ENCODE measurements at regions not wholly inside any gene's neighbourhood (a gene's known extent, or its start where the extent isn't known, plus 50 kb on each side); places are given as distances from the start of the nearest gene placed in this dataset.
A peak's percentile ranks its signal among the peaks of the same experiment; 100 is the strongest.
"Not testable (repeated sequence)": the region's sequence is repeated elsewhere in the genome, so short reads cannot be mapped to it uniquely, and the experiment has no call there.

DNA sequence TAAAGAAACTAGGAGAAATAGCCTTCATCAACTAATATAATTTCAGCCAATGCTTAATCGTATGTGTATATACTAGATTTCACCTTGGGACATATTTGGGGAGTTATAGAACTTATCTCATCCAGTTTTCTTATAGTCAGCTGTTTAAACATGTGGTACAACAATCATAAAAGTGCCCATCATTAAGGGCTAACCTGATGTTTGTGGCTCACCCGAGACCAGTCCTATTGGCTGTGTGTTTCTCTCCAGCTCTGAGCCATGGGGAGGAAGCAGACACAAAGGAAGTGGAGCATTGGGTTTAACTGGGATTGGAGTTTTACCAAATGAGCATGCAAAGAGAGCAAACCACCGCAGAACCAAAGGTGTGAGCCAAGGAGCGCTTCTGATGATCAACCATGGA is 114.3 kb upstream of the KLF12 start:
- no peak for DNase-seq (ENCODE audit: low read depth)

DNA sequence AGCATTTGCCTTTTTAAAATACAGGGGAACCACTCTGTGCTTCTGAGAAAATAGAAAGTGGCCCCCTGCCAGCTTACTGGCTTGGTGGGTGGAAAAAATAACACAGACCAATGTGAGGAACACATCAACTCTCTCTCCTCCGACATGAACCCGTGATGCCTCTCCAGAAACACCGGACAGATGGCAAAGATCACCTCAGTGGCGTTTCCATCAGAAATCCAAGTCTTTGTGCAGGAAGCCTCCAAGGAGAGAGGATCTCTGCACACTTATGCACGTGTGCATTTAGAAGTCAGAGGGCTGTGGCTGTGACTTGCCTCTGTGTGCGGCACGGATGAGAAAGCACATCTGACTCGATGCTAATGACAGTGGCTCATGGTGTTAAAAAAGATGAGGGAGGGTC is 112.3 kb upstream of the KLF12 start:
- DNase-seq (ENCODE audit: low read depth) = no peak

DNA sequence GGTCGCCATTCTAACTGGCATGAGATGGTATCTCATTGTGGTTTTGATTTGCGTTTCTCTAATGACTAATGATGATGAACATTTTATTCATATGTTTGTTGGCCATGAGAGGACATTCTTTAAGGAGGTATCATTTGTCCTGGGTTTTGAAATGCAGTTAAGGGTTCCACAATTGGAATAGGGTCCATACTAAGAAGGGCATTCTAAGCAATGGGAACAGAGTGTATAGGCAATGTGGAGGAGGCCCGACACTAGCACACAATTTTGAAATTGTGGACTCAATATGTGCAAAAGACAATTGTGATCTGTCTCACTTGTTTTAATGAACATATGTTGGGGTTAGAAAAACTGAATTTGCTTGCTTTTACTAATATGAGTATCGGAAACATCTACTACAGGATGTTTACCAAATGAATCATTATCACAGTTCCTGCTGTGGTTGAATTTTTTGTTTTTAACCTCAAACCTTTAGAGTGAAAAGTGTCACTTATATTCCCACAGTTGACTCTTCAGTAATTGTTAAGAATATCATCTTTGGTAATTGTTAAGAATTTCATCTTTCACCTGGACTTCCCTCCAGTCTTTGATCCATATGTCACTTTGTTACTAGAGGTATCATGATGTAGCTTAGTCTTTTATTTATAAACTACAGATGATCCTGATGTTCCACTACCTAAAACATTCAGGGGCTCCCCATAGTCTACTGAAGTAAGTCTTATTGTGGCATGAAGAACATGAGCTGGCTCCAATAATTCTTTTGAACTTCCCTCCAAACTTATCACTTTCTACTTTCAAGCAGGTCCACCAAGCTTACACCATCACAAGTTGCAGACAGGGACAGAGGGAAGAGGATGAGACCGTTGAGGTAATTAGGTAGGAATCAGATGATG is 109.7 kb upstream of the KLF12 start:
- DNase-seq (ENCODE audit: low read depth) = no peak

DNA sequence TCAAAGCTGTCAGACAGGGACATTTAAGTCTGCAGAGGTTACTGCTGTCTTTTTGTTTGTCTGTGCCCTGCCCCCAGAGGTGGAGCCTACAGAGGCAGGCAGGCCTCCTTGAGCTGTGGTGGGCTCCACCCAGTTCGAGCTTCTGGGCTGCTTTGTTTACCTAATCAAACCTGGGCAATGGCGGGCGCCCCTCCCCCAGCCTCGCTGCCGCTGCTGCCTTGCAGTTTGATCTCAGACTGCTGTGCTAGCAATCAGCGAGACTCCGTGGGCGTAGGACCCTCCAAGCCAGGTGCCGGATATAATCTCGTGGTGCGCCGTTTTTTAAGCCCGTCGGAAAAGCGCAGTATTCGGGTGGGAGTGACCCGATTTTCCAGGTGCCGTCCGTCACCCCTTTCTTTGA is 107.1 kb upstream of the KLF12 start:
- not testable (repeated sequence) for DNase-seq (ENCODE audit: low read depth)

DNA sequence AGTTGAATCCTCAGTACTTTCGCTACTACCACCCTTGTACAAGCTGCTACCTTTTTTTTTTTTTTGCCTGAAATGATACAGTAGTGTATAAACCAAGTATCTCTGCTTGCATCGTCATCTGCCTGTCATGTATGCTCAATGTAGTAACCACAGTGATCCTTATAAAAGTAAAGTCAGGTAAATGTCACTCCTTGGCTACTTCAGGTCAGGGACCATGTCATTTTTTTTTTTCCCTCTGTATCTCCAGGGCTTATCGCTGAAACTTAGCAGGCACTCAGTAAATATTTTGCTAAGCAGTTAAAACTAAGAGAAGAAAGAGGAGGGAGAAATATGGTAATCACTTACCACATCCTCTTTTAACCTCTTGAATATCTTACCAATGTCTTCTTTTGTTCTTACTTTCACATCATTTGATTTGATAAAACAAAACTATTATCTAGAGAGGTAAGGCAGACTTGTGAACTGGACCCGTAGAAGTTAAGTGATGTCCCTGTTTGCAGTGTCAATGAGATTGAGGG is 96.8 kb upstream of the KLF12 start:
- DNase-seq (ENCODE audit: low read depth) = no peak

DNA sequence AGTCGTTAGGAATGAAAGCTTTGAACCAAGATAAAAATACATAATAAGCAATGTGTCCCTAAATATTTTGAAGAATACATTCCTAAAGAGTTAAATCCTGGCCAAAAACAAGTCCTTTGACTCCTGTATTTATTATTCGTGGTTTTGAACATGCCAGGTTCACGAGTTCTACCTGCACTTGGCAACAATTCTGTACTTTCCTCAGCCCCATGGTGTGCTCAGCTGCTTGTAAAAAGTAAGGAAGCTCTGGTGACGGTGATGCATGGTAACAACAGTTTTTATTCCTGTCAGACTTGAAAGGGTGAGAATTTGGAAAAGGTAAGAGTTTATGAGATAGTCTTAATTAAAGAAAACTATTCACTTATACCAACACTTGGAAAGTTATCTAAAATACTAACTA is 95.0 kb upstream of the KLF12 start:
- DNase-seq (ENCODE audit: low read depth) = no peak

DNA sequence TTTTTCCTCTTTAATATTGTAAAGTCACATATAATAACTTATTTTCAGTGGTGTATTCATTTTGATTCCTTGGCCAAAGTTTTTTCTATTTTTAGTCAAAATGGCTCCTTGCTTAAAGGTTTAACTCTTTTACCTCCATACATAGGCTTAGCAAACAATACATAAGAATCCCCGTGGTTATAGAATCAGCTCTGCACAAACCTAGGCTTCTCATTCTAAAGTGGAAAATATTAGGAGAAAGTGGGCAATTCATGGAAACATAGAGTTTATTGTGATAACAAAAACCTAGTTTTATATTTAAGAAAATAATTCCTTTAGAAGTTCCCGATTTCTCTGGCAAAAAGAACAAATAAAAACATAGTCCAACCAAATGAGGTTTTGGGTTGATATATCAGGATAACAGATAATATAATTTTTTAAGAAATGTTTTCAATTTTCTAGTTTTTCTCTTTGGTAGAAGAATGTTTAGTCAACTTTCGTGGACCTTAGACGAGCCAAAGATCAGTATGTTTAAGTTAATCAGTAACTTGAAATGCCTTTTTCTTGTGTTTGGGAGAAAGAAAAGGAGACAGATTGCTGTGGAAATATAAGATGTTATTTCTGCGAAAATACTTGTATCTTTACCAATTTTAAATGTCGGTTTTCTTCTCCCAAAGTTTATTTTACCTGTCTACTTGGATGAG is 93.4 kb upstream of the KLF12 start:
- no peak for DNase-seq (ENCODE audit: low read depth)

DNA sequence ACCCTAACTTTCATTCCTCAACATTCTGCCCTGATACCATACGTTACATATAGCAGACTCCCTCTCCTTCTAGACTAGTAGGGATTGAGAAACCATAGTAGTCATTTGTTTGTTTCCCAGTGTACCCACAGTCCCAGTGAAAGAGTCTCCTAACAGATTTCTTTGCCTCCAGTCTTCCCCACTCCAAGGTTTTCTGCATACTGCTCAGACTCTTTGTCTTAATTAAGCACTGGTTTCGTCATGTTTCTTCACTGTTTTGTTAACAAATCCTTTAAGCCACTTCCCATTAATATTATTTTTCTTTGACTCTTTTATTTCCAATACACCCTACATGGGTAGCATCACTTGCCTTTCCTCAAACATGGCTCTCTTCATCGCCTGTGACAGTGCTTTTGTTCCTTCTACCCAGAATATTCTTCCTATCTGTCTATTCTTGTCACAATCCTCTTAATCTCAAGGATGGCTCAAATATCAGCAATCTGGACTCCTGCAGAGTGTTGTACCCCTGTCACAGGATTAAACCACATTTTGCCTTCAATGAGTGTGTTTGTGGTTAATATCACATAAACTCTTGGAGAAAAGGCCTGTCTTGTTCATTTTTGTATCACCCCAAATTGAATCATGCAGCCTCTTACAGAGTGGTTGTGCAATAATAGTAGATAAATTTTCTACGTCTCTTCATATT is 92.7 kb upstream of the KLF12 start:
- no peak for DNase-seq (ENCODE audit: low read depth)

DNA sequence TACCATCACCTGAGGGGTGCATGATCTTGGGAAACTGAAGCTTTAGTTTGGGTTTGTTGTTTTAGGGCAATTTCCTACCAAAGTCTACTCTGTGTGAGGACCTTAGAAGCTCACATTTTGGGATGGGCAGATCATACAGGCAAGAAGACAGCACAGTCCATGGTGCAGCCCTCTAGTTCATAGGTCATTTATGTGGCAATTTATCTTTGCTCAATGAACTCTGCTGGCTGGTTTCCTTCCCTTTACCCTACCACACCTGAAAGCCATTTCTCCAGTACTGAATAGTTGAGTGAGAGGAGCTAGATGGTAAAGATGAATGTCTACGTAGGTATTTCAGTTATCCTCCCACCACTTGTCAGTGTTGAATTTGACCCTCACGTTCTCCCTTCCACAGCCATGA is 87.5 kb upstream of the KLF12 start:
- DNase-seq (ENCODE audit: low read depth) = no peak

DNA sequence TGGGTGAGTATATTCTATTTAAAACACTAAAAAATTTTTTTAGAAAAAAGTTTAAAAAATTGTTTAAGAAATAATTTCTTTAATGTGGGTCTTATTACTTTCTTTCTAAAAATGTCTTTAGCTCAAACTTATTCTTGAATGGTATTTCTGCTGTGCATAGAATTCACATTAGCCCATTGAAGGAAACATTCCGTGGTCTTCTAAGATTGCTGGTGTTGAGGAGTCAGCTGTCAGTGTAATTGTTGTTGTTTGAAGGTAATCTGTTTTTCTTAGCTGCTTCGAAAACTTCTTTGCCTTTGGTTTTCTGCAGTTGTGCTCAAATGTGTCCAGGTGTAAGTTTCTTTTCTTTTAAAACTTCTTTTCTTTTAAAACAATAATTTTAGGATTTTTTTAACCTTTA is 85.4 kb upstream of the KLF12 start:
- DNase-seq (ENCODE audit: low read depth) = no peak

DNA sequence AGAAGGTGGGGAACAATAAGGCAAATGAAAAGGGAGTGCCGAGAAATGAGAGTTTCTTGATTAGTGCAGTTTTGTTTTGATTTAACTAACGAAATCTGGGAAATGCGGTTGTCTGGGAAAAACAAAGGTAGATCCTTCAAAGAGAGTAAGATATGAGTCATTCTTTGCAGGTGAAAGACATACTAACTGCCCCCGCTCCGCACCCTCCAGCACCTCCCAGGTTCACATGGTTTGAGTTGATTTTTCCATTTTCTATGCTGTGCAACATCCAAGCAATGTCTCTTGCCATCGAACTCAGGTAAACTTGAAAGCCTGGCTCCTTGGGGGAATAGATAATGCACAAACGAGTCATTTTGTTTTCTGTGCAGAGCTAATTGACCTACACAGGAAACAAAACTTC is 84.1 kb upstream of the KLF12 start:
- DNase-seq (ENCODE audit: low read depth) = no peak

DNA sequence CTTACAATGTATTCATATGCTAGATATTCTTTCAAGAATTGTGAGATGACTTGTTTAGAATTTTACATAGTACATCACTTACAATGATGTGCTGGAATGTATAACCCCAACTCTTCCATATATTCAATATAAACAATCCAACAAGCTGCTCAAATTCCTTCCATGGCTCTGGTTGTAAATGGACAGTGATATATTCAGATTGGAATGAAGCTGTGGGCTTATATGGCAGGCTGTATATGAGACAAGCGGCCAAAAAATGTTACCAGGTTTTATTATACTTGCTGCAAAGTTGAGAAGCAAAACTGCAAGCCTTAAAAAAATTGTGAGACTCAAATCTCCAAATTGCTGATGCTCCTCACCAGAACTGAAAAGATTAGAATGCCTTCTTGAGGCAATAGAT is 83.6 kb upstream of the KLF12 start:
- DNase-seq (ENCODE audit: low read depth) = no peak

DNA sequence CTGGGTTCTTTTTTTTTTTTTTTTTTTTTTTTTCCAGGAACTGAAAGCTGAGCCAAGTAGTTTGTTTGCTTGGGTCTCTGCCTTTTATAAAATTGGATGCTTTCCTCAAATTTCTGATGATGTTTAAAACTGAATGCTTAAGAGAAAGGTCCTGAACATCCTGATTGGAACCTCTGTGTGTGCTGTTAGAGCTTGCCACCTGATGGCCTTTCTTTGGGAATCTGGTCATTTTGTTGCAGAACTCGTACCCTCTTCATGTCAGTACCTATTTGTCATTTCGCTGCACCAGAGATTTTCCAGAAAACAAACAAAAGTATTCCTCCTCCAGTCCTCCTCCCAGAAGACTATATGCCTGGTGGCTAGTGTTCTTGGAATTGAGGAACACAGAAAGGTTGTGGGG is 81.2 kb upstream of the KLF12 start:
- no peak for DNase-seq (ENCODE audit: low read depth)

DNA sequence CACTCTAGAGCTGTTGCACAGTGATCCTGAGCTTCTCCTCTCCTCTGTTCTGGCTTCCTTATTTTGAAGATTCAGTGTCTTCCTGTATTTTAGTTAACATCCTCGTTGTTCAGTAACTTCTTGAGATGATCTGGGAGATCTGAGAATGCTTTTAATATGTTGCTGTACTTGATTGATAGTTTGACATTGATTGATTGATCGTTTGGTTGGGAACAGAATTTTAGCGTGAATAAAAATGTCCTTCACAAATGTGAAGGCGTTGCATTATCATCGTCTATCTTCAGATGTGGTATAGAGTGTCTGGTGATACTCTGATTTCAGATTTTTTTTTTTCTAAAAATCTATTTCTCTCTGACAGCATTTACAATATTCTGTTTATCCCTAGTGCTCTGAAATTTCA is 80.1 kb upstream of the KLF12 start:
- DNase-seq (ENCODE audit: low read depth) = no peak

DNA sequence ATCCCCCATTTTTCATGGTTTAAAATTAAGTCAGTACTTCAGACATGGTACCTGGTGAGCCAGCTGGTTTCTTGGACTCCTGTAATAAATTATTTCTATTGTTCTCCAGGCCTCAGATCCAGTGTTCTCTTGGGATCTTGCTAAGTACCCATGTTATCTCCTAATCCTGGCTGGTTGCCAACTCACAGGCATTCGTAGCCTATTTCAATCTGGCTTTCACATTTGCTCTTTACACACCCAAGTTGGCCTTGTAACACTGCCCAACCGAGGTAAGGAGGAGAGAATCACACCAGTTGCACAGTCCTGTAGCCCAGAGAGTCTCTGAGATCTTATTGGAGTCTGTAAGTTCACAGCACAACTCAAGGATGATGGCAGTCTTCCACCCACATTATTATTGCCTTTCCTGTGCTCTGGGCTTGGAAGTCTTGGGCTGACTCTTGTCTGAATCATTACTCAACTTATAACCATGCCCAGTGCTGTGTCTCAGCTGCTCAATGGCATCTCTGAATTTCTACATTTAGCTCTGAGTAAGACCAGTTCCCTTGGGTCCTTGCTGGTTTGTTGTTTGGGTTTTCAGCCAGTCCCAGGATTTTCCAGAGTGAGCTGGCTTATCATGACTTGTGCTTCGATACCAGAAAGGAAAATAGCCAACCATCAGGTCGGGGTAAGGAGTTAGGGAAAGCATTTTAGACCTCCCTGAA is 76.6 kb upstream of the KLF12 start:
- DNase-seq (ENCODE audit: low read depth) = peak; percentile 89

DNA sequence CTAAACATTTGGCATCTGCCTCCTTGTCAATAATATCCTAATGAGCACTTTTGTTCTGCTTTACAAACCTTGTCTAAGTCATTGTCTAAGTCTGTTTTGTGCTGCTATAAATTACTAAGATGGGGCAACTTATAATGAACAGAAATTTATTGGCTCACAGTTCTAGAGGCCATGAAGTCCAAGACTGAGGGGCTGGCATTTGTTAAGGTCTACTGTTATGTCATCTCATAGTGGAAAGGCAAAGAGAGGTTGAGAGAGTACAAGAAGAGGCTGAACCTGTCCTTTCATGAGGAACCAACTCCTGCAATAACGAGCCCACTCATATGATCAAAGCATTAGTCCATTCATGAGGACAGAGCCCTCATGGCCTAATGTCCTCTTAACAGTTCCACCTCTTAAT is 72.7 kb upstream of the KLF12 start:
- no peak for DNase-seq (ENCODE audit: low read depth)

DNA sequence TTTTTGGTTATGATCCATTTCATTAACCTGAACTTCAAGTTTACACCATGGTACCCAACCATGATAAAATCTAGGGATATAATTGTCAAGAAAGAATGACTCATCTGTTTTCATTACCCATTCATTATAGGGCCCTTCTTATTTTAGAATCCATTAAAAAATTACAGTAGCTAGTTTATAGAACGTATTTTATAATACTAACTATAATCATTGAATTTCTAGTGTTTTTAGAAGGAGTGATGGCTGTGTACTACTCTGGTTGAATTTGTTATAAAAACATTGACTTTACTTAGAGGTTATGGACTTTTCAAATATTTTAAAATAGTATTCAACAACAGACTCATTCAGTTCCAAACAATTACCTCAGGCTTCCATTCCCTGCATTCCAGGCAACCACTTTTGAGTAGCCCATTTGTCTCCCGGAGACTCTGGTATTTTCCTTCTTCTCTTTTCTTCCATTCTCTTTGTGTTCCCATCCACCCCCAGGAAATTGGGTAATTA is 71.9 kb upstream of the KLF12 start:
- peak; percentile 72 for DNase-seq (ENCODE audit: low read depth)

DNA sequence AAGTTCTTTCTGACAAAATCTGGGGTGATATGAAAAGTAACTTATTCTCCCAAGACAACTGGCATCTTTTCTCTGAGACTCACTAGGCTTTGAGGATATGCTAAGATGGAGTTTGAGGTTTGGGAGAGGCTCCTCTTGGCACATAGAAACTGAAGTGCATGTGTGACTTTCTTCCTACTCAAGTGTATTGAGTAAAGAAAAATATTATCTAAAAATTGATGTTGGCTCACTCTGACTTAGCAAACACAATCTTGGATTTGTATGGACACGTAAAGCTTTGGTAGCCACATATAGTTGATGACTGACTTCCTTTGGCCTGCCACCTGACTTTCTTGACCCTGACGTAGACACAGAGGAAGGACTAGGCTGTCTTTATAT is 71.1 kb upstream of the KLF12 start:
- DNase-seq (ENCODE audit: low read depth) = no peak

DNA sequence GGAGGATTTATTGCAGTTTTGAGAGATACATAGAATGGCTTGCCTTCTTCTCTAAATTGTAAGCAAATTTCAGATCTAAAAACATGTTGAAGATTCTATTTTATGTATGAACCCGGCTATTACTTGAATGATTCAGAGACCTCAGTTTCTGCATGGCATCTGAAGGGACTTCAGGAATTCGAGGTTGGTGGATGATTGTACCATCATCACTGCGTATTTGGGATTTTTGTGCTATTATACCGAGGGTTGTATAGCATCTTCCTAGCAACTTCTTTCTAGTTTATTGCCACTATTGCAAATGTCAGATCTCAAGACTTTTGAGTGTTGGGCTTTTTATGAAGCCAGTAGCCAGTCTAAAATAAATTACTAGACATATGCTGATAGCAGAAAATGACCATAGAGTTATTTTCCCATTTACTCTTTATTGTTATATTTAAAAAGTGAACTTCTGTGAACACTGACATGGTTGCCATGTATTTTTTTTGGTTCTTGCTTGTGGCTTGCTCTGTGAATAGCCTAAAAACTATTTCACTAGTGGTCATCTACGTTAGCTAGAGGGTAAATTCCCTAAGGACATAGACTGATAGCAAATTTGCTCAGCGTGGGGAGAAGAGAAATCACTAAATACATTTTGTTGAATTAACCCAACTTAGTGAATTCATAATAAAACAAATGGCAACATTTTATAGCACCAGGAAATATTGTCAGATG is 70.6 kb upstream of the KLF12 start:
- no peak for DNase-seq (ENCODE audit: low read depth)

DNA sequence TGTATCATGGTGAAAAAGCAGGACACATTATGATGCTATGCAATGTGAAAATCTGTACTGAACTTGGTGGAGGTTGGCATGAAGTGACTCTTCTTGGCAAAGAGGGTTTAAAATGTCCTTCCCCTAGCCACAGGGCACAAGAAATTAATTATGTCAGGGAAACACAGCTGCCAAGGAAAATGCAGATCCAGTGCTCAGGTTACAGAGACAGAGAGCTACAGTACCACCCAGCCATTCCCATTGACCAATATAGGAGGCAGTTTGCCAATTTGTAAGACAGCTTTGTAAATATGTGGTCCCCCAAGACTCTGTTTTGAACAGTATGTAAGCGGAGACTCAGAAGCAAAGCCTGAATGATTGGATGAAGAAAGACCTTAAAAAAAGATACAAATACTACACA is 69.4 kb upstream of the KLF12 start:
- no peak for DNase-seq (ENCODE audit: low read depth)

DNA sequence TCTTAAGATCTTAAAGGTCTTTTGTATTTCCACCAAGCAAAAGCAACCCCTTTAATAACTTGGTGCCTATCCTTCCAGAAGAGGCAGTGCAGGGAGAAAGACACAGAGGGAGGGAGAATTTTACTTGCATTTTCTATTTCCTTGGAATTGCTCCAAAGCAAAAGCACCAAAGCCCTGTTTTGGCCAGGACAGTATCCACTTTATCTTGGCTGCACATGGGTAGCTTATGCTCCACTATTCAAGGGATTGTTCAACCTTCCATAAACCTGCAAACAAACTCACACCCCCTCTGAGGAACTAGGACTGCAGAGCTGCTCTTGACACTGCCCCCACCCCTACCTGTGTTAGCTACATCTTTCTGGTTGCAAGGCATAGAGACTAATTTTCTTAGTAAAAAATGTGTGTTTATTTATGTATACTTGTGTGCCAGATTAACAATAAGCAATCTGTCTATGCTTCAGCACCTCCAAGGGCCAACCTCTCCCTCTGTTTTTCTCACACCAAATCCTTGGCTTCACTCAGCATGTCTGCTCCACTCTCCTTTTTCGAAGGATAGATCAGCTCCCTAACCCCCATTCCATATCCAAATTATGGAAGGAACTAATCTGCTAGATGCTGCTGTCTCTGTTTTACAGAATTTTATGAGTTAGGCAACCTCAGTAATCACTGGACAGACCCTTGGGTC is 68.1 kb upstream of the KLF12 start:
- DNase-seq (ENCODE audit: low read depth) = no peak
